OCI-LY7 (cell line): ENCODE measurements at regions not wholly inside any gene's neighbourhood (a gene's known extent, or its start where the extent isn't known, plus 50 kb on each side); places are given as distances from the start of the nearest gene placed in this dataset.

Experiments
- BruUV-seq: library from RNA; stranded (reverse); fragments of 400-500 nt; replicated peaks from 2 replicates; lab custom pipeline; 2021; lab: Mats Ljungman, UMichigan
- CTCF ChIA-PET: fragments of 300-600 bp; sonication (Branson Sonifier 250); formaldehyde crosslinking; loops from one replicate; lab custom pipeline; 2022; ENCODE audit warnings: antibody characterized with exemption; ENCODE audit not compliant: unreplicated experiment; lab: Charles Lee
- POLR2A ChIA-PET: fragments of 300-600 bp; sonication (Branson Sonifier 250); formaldehyde crosslinking; loops from one replicate; lab custom pipeline; 2022; ENCODE audit warnings: antibody characterized with exemption; lab: Charles Lee
- DNase-seq: peaks from one replicate; pipeline ENCODE4 v3.0.0-alpha.2; 2015; ENCODE audit warnings: low spot score
- H2AFZ ChIP-seq: fragments of 200-600 bp; sonication (generic), shearing (Covaris generic); 2 replicates; pipeline ENCODE4 v1.6.1; 2014; ENCODE audit warnings: mild to moderate bottlenecking, antibody characterized with exemption, low read length, moderate library complexity
- H3K27ac ChIP-seq: fragments of 200-600 bp; sonication (generic); 2 replicates; pipeline ENCODE4 v1.5.1; 2014; ENCODE audit warnings: mixed run types, low read depth, mild to moderate bottlenecking, moderate library complexity, low read length, inconsistent platforms; ENCODE audit not compliant: poor library complexity, severe bottlenecking
- H3K36me3 ChIP-seq: fragments of 200-600 bp; sonication (generic); 2 replicates; pipeline ENCODE4 v1.6.1; 2014; ENCODE audit warnings: mild to moderate bottlenecking, antibody characterized with exemption, low read length, moderate library complexity, mixed read lengths; ENCODE audit not compliant: insufficient read depth
- H3K4me1 ChIP-seq: fragments of 200-600 bp; sonication (generic); 2 replicates; pipeline ENCODE4 v1.5.1; 2014; ENCODE audit warnings: mild to moderate bottlenecking, low read length; ENCODE audit not compliant: insufficient read depth, poor library complexity, severe bottlenecking
- H3K4me2 ChIP-seq: fragments of 200-600 bp; sonication (generic); 2 replicates; pipeline ENCODE4 v1.6.1; 2014; ENCODE audit warnings: mild to moderate bottlenecking, low read length
- H3K4me3 ChIP-seq: fragments of 200-600 bp; sonication (generic); 2 replicates; pipeline ENCODE4 v1.5.1; 2014; ENCODE audit warnings: mild to moderate bottlenecking, low read depth, low read length; ENCODE audit not compliant: poor library complexity, severe bottlenecking
- H3K79me2 ChIP-seq: fragments of 200-600 bp; sonication (generic); 2 replicates; pipeline ENCODE4 v1.6.1; 2016; ENCODE audit warnings: low read depth, mild to moderate bottlenecking, low read length, moderate library complexity, mixed read lengths; ENCODE audit not compliant: insufficient read depth
- H3K9me2 ChIP-seq: fragments of 200-600 bp; sonication (generic); 2 replicates; pipeline ENCODE4 v1.6.1; 2016; ENCODE audit warnings: mild to moderate bottlenecking, low read length, mixed read lengths; ENCODE audit not compliant: insufficient read depth
- H3K9me3 ChIP-seq: fragments of 200-600 bp; sonication (generic); 2 replicates; pipeline ENCODE4 v1.6.1; 2014; ENCODE audit warnings: mild to moderate bottlenecking, mixed run types, low read length, mixed read lengths
- H4K20me1 ChIP-seq: fragments of 200-600 bp; sonication (generic); 2 replicates; pipeline ENCODE4 v1.6.1; 2014; ENCODE audit warnings: mild to moderate bottlenecking, antibody characterized with exemption, low read length, moderate library complexity, mixed read lengths; ENCODE audit not compliant: insufficient read depth
- EZH2phosphoT487 ChIP-seq: fragments of 200-600 bp; sonication (generic); IDR thresholded peaks from 2 replicates; pipeline ENCODE4 v1.6.1; 2018; ENCODE audit warnings: low read depth, borderline replicate concordance, mild to moderate bottlenecking, mixed run types, antibody characterized with exemption, low read length, moderate library complexity, mixed read lengths
- intact Hi-C: fragments of 100-400 bp; cut with micrococcal nuclease; formaldehyde crosslinking; loops from one replicate; pipeline ENCODE4 v1.10.0; 2022; ENCODE audit not compliant: unreplicated experiment
- TF ChIP-seq, protein P1 (sequence below): fragments of 200-600 bp; sonication (generic); conservative IDR thresholded peaks from 2 replicates; pipeline ENCODE4 v1.5.1; 2014; ENCODE audit warnings: mild to moderate bottlenecking, antibody characterized with exemption, low read length, moderate library complexity, mixed read lengths

- CTCF ChIA-PET, result no interaction called here
- Histone ChIP-seq H3K4me1 (no peaks in the 10 kb centered on the region), H2AFZ (no peak overlapping the region)
These were observed 290.0 kb downstream of the HAPSTR1 start for GRCh38 chr16:9381399-9381798.

DNA sequence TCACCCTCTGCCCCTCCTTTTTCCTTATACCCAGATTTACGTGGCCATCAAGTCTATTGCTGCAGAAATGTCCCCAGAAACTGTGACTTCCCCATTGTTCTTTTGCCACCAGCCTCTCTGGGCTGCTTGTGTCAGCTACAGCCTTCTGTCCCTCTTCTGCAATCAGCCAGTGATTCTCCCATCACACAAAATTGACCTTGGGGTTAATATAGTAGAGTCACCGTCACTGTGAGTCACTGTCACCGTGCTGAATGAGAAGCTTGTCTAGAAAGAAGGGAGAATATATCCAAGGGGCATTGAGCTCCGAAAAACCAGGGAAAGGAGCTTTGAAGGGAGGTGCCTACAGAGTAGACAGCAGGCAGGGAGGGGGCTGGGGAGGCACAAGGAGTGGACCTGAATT, 290.5 kb downstream of the HAPSTR1 start:
- TF ChIP-seq EZH2phosphoT487, result no peak
- TF ChIP-seq, protein P1, sequence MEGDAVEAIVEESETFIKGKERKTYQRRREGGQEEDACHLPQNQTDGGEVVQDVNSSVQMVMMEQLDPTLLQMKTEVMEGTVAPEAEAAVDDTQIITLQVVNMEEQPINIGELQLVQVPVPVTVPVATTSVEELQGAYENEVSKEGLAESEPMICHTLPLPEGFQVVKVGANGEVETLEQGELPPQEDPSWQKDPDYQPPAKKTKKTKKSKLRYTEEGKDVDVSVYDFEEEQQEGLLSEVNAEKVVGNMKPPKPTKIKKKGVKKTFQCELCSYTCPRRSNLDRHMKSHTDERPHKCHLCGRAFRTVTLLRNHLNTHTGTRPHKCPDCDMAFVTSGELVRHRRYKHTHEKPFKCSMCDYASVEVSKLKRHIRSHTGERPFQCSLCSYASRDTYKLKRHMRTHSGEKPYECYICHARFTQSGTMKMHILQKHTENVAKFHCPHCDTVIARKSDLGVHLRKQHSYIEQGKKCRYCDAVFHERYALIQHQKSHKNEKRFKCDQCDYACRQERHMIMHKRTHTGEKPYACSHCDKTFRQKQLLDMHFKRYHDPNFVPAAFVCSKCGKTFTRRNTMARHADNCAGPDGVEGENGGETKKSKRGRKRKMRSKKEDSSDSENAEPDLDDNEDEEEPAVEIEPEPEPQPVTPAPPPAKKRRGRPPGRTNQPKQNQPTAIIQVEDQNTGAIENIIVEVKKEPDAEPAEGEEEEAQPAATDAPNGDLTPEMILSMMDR, result no peak
- Histone ChIP-seq H2AFZ (no peak overlapping the region), H3K9me3 (no peaks in the 10 kb centered on the region), H3K4me3 (no peak overlapping the region), H3K79me2 (no peaks in the 10 kb centered on the region), H3K4me1 (no peaks in the 10 kb centered on the region), H3K4me2 (no peak overlapping the region), H3K27ac (no peak overlapping the region), H3K36me3 (no peaks in the 10 kb centered on the region), H4K20me1 (no peaks in the 10 kb centered on the region), H3K9me2 (no peaks in the 10 kb centered on the region)
- BruUV-seq, result no TSS peak
- intact Hi-C loops, result no loop called here
- no peak for DNase-seq
- ChIA-PET POLR2A (no interaction called here), CTCF (no interaction called here)

More at GRCh38 chr16:9381399-9381798, 290.0 kb downstream of the HAPSTR1 start:
- POLR2A ChIA-PET, result no interaction called here
- H4K20me1 ChIP-seq, result no peaks in the 10 kb centered on the region
- intact Hi-C loops, result no loop called here
- BruUV-seq, result no TSS peak
- H3K79me2 ChIP-seq, result no peaks in the 10 kb centered on the region
- H3K4me2 ChIP-seq, result no peak overlapping the region
- no peak overlapping the region for H3K4me3 ChIP-seq
- H3K9me2 ChIP-seq, result no peaks in the 10 kb centered on the region
- H3K9me3 ChIP-seq, result no peaks in the 10 kb centered on the region
- DNase-seq, result no peak
- no peaks in the 10 kb centered on the region for H3K36me3 ChIP-seq
- no peak for TF ChIP-seq EZH2phosphoT487
- TF ChIP-seq, protein P1, result no peak
- H3K27ac ChIP-seq, result no peak overlapping the region

DNA sequence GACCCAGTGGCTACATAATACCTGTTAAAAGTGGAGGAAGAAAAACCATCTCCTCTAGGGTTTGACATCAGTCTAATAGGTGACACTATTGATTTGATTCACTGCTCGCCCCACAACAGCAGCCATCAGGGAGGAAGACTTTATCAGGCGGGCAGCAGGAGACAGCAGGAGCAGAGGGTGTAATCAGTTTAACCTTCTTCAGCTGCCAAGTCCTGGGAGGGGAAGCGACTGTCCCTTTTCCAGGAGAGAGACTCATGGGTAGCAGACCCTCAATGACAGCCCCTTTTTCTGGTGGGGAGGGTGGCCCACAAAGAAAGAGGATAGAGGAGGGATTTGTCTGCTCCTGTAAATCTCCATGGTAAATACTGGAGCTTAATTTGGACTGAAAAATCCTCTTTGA, 291.8 kb downstream of the HAPSTR1 start:
- no peak for TF ChIP-seq EZH2phosphoT487
- TF ChIP-seq, protein P1, result no peak
- BruUV-seq, result no TSS peak
- H3K4me3 ChIP-seq, result no peak overlapping the region
- H3K9me3 ChIP-seq, result no peaks in the 10 kb centered on the region
- H2AFZ ChIP-seq, result no peak overlapping the region
- no peaks in the 10 kb centered on the region for H4K20me1 ChIP-seq
- DNase-seq, result no peak
- ChIA-PET CTCF (no interaction called here), POLR2A (no interaction called here)
- H3K36me3 ChIP-seq, result no peaks in the 10 kb centered on the region
- H3K9me2 ChIP-seq, result no peaks in the 10 kb centered on the region
- intact Hi-C loops, result no loop called here
- H3K4me2 ChIP-seq, result no peak overlapping the region
- no peaks in the 10 kb centered on the region for H3K4me1 ChIP-seq
- no peaks in the 10 kb centered on the region for H3K79me2 ChIP-seq
- H3K27ac ChIP-seq, result no peak overlapping the region
